ENCODE measurements at regions not wholly inside any gene's neighbourhood (a gene's known extent, or its start where the extent isn't known, plus 50 kb on each side); places are given as distances from the start of the nearest gene placed in this dataset.

- DNase-seq (ENCODE audit: extremely low spot score): no peak
- CTCF ChIA-PET: interaction anchor here (0.7 kb wide), 1 partner anchor 33 kb away, joined by 3 read pairs; no protein-coding TSS in a partner anchor
- POLR2A ChIA-PET: no interaction called here
- TF ChIP-seq CTCF (IDR thresholded peaks at IDR 0.05; ENCODE audit: control extremely low read depth, extremely low read depth, low read depth, missing control alignments): no peak
Measured at GRCh38 chr16:72301523-72302236, 129.7 kb upstream of the PMFBP1 start.

- no peak for DNase-seq (ENCODE audit: extremely low spot score)
- ChIA-PET POLR2A (no interaction called here), CTCF (interaction anchor here (0.7 kb wide), 1 partner anchor 32 kb away, joined by 3 read pairs; no protein-coding TSS in a partner anchor)
- TF ChIP-seq CTCF (IDR thresholded peaks at IDR 0.05; ENCODE audit: control extremely low read depth, extremely low read depth, low read depth, missing control alignments): no peak
Measured at GRCh38 chr16:72300892-72301291, 128.9 kb upstream of the PMFBP1 start.

- ChIA-PET POLR2A (no interaction called here), CTCF (no interaction called here)
- no peak for DNase-seq (ENCODE audit: extremely low spot score)
- no peak for TF ChIP-seq CTCF (IDR thresholded peaks at IDR 0.05; ENCODE audit: control extremely low read depth, extremely low read depth, low read depth, missing control alignments)
Measured at GRCh38 chr16:72299684-72300243, 127.8 kb upstream of the PMFBP1 start.

GRCh38 chr16:72298961-72299360, 127.0 kb upstream of the PMFBP1 start:
- no peak for TF ChIP-seq CTCF (IDR thresholded peaks at IDR 0.05; ENCODE audit: control extremely low read depth, extremely low read depth, low read depth, missing control alignments)
- ChIA-PET POLR2A (no interaction called here), CTCF (no interaction called here)
- DNase-seq (ENCODE audit: extremely low spot score): no peak

GRCh38 chr16:72295914-72296313, 124.0 kb upstream of the PMFBP1 start:
- no peak for TF ChIP-seq CTCF (IDR thresholded peaks at IDR 0.05; ENCODE audit: control extremely low read depth, extremely low read depth, low read depth, missing control alignments)
- no peak for DNase-seq (ENCODE audit: extremely low spot score)
- ChIA-PET POLR2A (no interaction called here), CTCF (interaction anchor here (1.2 kb wide), 1 partner anchor 11 kb away, joined by 3 read pairs; no protein-coding TSS in a partner anchor)

- ChIA-PET CTCF (no interaction called here), POLR2A (no interaction called here)
- TF ChIP-seq CTCF (IDR thresholded peaks at IDR 0.05; ENCODE audit: control extremely low read depth, extremely low read depth, low read depth, missing control alignments): no peak
- no peak for DNase-seq (ENCODE audit: extremely low spot score)
Measured at GRCh38 chr16:72291531-72291981, 119.6 kb upstream of the PMFBP1 start.
